Hepatocyte (in vitro differentiated cells): ENCODE measurements at regions not wholly inside any gene's neighbourhood (a gene's known extent, or its start where the extent isn't known, plus 50 kb on each side); places are given as distances from the start of the nearest gene placed in this dataset.
"Not testable (repeated sequence)": the region's sequence is repeated elsewhere in the genome, so short reads cannot be mapped to it uniquely, and the experiment has no call there.

Experiments
- DNase-seq: peaks from one replicate; pipeline ENCODE4 v3.0.0-alpha.2; 2016; ENCODE audit warnings: low spot score
- H2AFZ ChIP-seq: fragments of 200-600 bp; sonication (generic); 2 replicates; pipeline ENCODE4 v1.6.0; 2016; ENCODE audit warnings: antibody characterized with exemption, mild to moderate bottlenecking
- H3K27ac ChIP-seq: fragments of 200-600 bp; sonication (generic); 2 replicates; pipeline ENCODE4 v1.5.1; 2016; ENCODE audit warnings: mild to moderate bottlenecking
- H3K27me3 ChIP-seq: fragments of 200-600 bp; sonication (generic); 2 replicates; pipeline ENCODE4 v1.6.1; 2016
- H3K36me3 ChIP-seq: fragments of 200-600 bp; sonication (generic); replicated peaks from 2 replicates; pipeline ENCODE4 v1.5.1; 2016; ENCODE audit warnings: low read depth; ENCODE audit not compliant: insufficient read depth
- H3K4me1 ChIP-seq: fragments of 200-600 bp; sonication (generic); 2 replicates; pipeline ENCODE4 v1.5.1; 2016; ENCODE audit warnings: mild to moderate bottlenecking, moderate library complexity; ENCODE audit not compliant: insufficient read depth
- H3K4me2 ChIP-seq: fragments of 200-600 bp; sonication (generic); 2 replicates; pipeline ENCODE4 v1.6.0; 2016
- H3K4me3 ChIP-seq: fragments of 200-600 bp; sonication (generic); 2 replicates; pipeline ENCODE4 v1.5.1; 2016; ENCODE audit warnings: mild to moderate bottlenecking
- H3K79me2 ChIP-seq: fragments of 200-600 bp; sonication (generic); 2 replicates; pipeline ENCODE4 v1.6.0; 2017; ENCODE audit warnings: mild to moderate bottlenecking
- H3K9me2 ChIP-seq: fragments of 200-600 bp; sonication (generic); replicated peaks from 2 replicates; pipeline ENCODE4 v1.6.0; 2017; ENCODE audit warnings: mild to moderate bottlenecking; ENCODE audit not compliant: insufficient read depth
- H3K9me3 ChIP-seq: fragments of 200-600 bp; sonication (generic); 2 replicates; pipeline ENCODE4 v1.5.1; 2016; ENCODE audit warnings: low read depth, mild to moderate bottlenecking
- H4K20me1 ChIP-seq: fragments of 200-600 bp; sonication (generic); 2 replicates; pipeline ENCODE4 v1.6.0; 2016; ENCODE audit warnings: mild to moderate bottlenecking; ENCODE audit not compliant: insufficient read depth, poor library complexity, severe bottlenecking
- EZH2 ChIP-seq: fragments of 200-600 bp; sonication (generic); IDR thresholded peaks from 2 replicates; pipeline ENCODE4 v1.6.1; 2016; ENCODE audit warnings: antibody characterized with exemption, mild to moderate bottlenecking, borderline replicate concordance
- EZH2phosphoT487 ChIP-seq: fragments of 200-600 bp; sonication (generic); IDR thresholded peaks from one replicate; pipeline ENCODE4 v1.6.1; 2018; ENCODE audit warnings: antibody characterized with exemption, mild to moderate bottlenecking, low read depth, moderate library complexity; ENCODE audit not compliant: unreplicated experiment, severe bottlenecking
- WGBS: methylation state at CpG from one replicate; pipeline ENCODE4 v1.1.6; 2016; ENCODE audit warnings: low lambda C conversion rate; ENCODE audit errors: missing lambda C conversion rate; 5-methylcytosine and 5-hydroxymethylcytosine counted together
- TF ChIP-seq, protein P1 (sequence below): fragments of 200-600 bp; sonication (generic); IDR thresholded peaks from 2 replicates; pipeline ENCODE4 v1.5.1; 2016; ENCODE audit warnings: antibody characterized with exemption, mild to moderate bottlenecking; ENCODE audit not compliant: poor library complexity

DNA sequence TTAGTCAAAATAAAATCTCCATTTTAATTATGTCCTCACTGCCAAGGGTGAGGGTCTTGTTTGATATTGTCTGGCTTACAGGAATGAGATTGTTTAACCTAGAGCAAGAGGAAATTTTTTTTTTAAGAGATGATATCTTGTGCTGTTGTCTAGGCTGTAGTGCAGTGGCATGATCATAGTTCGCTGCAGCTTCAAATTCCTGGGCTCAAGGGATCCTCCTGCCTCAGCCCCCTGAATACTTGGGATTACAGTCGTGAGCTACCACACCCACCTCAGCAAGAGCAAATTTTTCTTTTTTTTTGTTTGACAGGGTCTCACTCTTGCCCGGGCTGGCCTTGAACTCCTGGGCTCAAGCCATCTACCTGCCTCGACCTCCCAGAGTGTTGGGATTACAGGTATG is 84.6 kb downstream of the DISP1 start:
- no peak overlapping the region for H3K4me3 ChIP-seq
- no peaks in the 10 kb centered on the region for H4K20me1 ChIP-seq
- no peak for TF ChIP-seq EZH2
- no peak for TF ChIP-seq EZH2phosphoT487
- TF ChIP-seq, protein P1, sequence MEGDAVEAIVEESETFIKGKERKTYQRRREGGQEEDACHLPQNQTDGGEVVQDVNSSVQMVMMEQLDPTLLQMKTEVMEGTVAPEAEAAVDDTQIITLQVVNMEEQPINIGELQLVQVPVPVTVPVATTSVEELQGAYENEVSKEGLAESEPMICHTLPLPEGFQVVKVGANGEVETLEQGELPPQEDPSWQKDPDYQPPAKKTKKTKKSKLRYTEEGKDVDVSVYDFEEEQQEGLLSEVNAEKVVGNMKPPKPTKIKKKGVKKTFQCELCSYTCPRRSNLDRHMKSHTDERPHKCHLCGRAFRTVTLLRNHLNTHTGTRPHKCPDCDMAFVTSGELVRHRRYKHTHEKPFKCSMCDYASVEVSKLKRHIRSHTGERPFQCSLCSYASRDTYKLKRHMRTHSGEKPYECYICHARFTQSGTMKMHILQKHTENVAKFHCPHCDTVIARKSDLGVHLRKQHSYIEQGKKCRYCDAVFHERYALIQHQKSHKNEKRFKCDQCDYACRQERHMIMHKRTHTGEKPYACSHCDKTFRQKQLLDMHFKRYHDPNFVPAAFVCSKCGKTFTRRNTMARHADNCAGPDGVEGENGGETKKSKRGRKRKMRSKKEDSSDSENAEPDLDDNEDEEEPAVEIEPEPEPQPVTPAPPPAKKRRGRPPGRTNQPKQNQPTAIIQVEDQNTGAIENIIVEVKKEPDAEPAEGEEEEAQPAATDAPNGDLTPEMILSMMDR: no peak
- no peak for DNase-seq
- H3K79me2 ChIP-seq: no peaks in the 10 kb centered on the region
- no peaks in the 10 kb centered on the region for H3K4me1 ChIP-seq
- H3K27ac ChIP-seq: no peak overlapping the region
- no peaks in the 10 kb centered on the region for H3K9me3 ChIP-seq
- no peaks in the 10 kb centered on the region for H3K9me2 ChIP-seq
- H3K36me3 ChIP-seq: no peaks in the 10 kb centered on the region
- no peak overlapping the region for H2AFZ ChIP-seq
- no peaks in the 10 kb centered on the region for H3K27me3 ChIP-seq
- WGBS: 74% methylated on average over 4 of the region's 4 CpGs
- no peak overlapping the region for H3K4me2 ChIP-seq

DNA sequence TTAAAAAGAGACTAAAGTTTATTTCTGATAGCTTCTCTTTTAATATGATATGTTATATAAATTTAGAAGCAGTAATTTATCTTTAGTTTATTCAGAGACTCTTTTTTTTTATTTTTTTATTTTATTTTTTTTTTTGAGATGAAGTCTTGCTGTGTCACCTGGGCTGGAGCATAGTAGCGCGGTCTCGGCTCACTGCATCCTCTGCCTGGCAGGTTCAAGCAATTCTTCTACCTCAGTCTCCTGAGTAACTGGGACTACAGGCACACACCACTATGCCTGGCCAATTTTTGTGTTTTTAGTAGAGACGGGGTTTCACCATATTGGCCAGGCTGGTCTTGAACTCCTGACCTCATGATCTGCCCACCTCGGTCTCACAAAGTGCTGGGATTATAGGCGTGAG is 89.6 kb downstream of the DISP1 start:
- Histone ChIP-seq H3K79me2 (no peaks in the 10 kb centered on the region), H3K4me2 (no peak overlapping the region), H2AFZ (no peak overlapping the region), H3K9me2 (no peaks in the 10 kb centered on the region), H3K4me1 (no peaks in the 10 kb centered on the region), H3K4me3 (no peak overlapping the region), H4K20me1 (no peaks in the 10 kb centered on the region), H3K27ac (no peak overlapping the region), H3K9me3 (no peaks in the 10 kb centered on the region), H3K36me3 (no peaks in the 10 kb centered on the region), H3K27me3 (no peaks in the 10 kb centered on the region)
- WGBS: 98% methylated on average over 6 of the region's 6 CpGs
- no peak for DNase-seq
- TF ChIP-seq, protein P1: no peak
- TF ChIP-seq EZH2phosphoT487: no peak
- TF ChIP-seq EZH2: no peak

DNA sequence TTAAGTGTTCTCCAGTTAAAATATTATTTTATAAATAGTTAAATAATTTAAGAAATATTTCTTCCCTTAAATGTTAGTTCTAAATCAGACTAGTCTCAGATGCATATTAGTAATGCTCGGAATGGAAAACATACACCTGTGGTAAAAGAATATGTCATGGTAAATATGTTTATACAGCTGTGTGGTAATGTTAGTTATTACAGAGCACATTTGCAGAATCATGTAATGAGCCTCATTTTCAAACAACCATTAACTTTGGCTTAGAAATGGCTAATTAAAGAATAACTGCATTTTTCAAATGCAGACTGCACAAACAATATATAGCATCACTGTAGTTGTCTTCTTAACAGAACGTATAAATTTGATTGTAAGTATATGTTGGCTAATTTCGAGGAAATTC is 90.3 kb downstream of the DISP1 start:
- H3K9me3 ChIP-seq: no peaks in the 10 kb centered on the region
- TF ChIP-seq, protein P1: no peak
- no peak for TF ChIP-seq EZH2phosphoT487
- no peak for TF ChIP-seq EZH2
- H3K36me3 ChIP-seq: no peaks in the 10 kb centered on the region
- DNase-seq: no peak
- H3K79me2 ChIP-seq: no peaks in the 10 kb centered on the region
- H3K27me3 ChIP-seq: no peaks in the 10 kb centered on the region
- no peak overlapping the region for H3K4me2 ChIP-seq
- 89% methylated on average over 3 of the region's 3 CpGs for WGBS
- no peak overlapping the region for H3K27ac ChIP-seq
- no peaks in the 10 kb centered on the region for H3K9me2 ChIP-seq
- no peaks in the 10 kb centered on the region for H4K20me1 ChIP-seq
- no peak overlapping the region for H3K4me3 ChIP-seq
- no peak overlapping the region for H2AFZ ChIP-seq
- H3K4me1 ChIP-seq: no peaks in the 10 kb centered on the region

DNA sequence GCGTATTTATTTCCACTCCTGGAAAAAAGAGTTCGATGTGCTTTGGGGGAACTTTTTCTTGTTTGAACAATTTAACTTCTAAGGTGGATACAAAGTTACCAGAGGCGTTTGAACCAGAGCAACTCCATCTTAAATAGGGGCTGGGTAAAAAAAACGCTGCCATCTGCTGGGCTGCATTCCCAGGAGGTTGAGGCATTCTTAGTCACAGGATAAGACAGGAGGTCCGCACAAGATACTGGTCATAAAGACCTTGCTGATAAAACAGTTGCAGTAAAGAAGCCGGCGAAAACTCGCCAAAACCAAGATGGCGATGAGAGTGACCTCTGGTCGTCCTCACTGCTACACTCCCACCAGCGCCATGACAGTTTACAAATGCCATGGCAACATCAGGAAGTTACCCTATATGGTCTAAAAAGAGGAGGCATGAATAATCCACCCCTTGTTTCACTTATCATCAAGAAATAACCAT is 91.5 kb downstream of the DISP1 start:
- not testable (repeated sequence) for H4K20me1 ChIP-seq, H3K36me3 ChIP-seq, H3K27me3 ChIP-seq, H3K4me1 ChIP-seq, H3K9me3 ChIP-seq, H3K4me2 ChIP-seq, H2AFZ ChIP-seq, H3K79me2 ChIP-seq, H3K27ac ChIP-seq, H3K4me3 ChIP-seq, DNase-seq, H3K9me2 ChIP-seq
- 88% methylated on average over 11 of the region's 11 CpGs for WGBS
